ENCODE measurements at regions not wholly inside any gene's neighbourhood (a gene's known extent, or its start where the extent isn't known, plus 50 kb on each side); places are given as distances from the start of the nearest gene placed in this dataset. TPM values are rescaled to one million over a fixed set of nuclear protein-coding genes. Genes with fewer than 3 reads are reported as not detected.

- H3K4me3 Mint-ChIP-seq (ENCODE audit: unreplicated experiment), result no peak overlapping the region
- no peak for DNase-seq (ENCODE audit: low spot score)
- H3K4me1 Mint-ChIP-seq (ENCODE audit: unreplicated experiment), result peaks cover 31% of the 10 kb centered on the region
- no peaks in the 10 kb centered on the region for H3K27me3 Mint-ChIP-seq (ENCODE audit: unreplicated experiment)
- H3K9me3 Mint-ChIP-seq (ENCODE audit: unreplicated experiment), result no peaks in the 10 kb centered on the region
- no peak for TF ChIP-seq CTCF (IDR thresholded peaks at IDR 0.05; ENCODE audit: unreplicated experiment)
- no peak overlapping the region for H3K27ac Mint-ChIP-seq (ENCODE audit: unreplicated experiment)
- no peaks in the 10 kb centered on the region for H3K36me3 Mint-ChIP-seq (ENCODE audit: low read depth, unreplicated experiment)
Observed at GRCh38 chr6:33856031-33856590, 52.3 kb upstream of the MLN start.

GRCh38 chr6:33854572-33855030 is 50.8 kb upstream of the MLN start:
- H3K27me3 Mint-ChIP-seq (ENCODE audit: unreplicated experiment), result no peaks in the 10 kb centered on the region
- H3K9me3 Mint-ChIP-seq (ENCODE audit: unreplicated experiment), result no peaks in the 10 kb centered on the region
- no peaks in the 10 kb centered on the region for H3K36me3 Mint-ChIP-seq (ENCODE audit: low read depth, unreplicated experiment)
- no peak for DNase-seq (ENCODE audit: low spot score)
- TF ChIP-seq CTCF (IDR thresholded peaks at IDR 0.05; ENCODE audit: unreplicated experiment), result no peak
- no peak overlapping the region for H3K4me3 Mint-ChIP-seq (ENCODE audit: unreplicated experiment)
- peaks cover 24% of the 10 kb centered on the region for H3K4me1 Mint-ChIP-seq (ENCODE audit: unreplicated experiment)
- peak overlapping the region; percentile 10 for H3K27ac Mint-ChIP-seq (ENCODE audit: unreplicated experiment)

GRCh38 chr6:33853736-33854135 is 49.9 kb upstream of the MLN start:
- H3K4me3 Mint-ChIP-seq (ENCODE audit: unreplicated experiment), result no peak overlapping the region
- H3K9me3 Mint-ChIP-seq (ENCODE audit: unreplicated experiment), result no peaks in the 10 kb centered on the region
- H3K27me3 Mint-ChIP-seq (ENCODE audit: unreplicated experiment), result no peaks in the 10 kb centered on the region
- no peak for DNase-seq (ENCODE audit: low spot score)
- no peak for TF ChIP-seq CTCF (IDR thresholded peaks at IDR 0.05; ENCODE audit: unreplicated experiment)
- H3K27ac Mint-ChIP-seq (ENCODE audit: unreplicated experiment), result no peak overlapping the region
- H3K4me1 Mint-ChIP-seq (ENCODE audit: unreplicated experiment), result peaks cover 24% of the 10 kb centered on the region
- H3K36me3 Mint-ChIP-seq (ENCODE audit: low read depth, unreplicated experiment), result no peaks in the 10 kb centered on the region

Small RNA genes lying in the stretch of these regions (microRNA-seq; reads per million reads assigned to microRNA genes)
- gene MIR7159 (ENCODE audit: unreplicated experiment), result not detected

Data from endothelial cell (in vitro differentiated cells).